LNCAP (cell line): ENCODE measurements at regions not wholly inside any gene's neighbourhood (a gene's known extent, or its start where the extent isn't known, plus 50 kb on each side); places are given as distances from the start of the nearest gene placed in this dataset.

ENCODE experiments used
- TF ChIP-seq, protein P1 (sequence below): fragments of 450-650 bp; IDR thresholded peaks from 2 replicates; pipeline ENCODE4 v1.5.1; 2017; ENCODE audit warnings: mild to moderate bottlenecking

DNA sequence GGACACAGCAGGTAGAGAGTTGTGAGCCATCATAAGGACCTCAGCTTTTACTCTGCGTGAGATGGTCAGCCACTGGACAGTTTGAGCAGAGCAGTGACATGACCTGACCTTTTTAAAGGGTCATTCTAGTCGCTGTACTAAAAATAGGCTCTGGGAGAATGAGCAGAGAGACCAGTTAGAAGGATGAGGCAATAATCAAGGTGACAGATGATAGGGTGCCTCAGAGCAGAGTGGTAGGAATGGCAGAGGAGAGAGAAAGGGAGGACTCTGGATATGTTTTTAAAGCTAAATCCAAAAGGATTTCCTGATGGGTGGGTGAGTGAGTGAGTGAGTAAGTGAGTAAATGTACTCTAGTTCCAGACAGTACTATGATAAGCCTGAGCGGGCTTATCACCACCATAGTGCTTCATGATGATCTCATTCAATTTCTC is 83.6 kb upstream of the ARHGAP5 start:
- TF ChIP-seq, protein P1, sequence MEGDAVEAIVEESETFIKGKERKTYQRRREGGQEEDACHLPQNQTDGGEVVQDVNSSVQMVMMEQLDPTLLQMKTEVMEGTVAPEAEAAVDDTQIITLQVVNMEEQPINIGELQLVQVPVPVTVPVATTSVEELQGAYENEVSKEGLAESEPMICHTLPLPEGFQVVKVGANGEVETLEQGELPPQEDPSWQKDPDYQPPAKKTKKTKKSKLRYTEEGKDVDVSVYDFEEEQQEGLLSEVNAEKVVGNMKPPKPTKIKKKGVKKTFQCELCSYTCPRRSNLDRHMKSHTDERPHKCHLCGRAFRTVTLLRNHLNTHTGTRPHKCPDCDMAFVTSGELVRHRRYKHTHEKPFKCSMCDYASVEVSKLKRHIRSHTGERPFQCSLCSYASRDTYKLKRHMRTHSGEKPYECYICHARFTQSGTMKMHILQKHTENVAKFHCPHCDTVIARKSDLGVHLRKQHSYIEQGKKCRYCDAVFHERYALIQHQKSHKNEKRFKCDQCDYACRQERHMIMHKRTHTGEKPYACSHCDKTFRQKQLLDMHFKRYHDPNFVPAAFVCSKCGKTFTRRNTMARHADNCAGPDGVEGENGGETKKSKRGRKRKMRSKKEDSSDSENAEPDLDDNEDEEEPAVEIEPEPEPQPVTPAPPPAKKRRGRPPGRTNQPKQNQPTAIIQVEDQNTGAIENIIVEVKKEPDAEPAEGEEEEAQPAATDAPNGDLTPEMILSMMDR = no peak

DNA sequence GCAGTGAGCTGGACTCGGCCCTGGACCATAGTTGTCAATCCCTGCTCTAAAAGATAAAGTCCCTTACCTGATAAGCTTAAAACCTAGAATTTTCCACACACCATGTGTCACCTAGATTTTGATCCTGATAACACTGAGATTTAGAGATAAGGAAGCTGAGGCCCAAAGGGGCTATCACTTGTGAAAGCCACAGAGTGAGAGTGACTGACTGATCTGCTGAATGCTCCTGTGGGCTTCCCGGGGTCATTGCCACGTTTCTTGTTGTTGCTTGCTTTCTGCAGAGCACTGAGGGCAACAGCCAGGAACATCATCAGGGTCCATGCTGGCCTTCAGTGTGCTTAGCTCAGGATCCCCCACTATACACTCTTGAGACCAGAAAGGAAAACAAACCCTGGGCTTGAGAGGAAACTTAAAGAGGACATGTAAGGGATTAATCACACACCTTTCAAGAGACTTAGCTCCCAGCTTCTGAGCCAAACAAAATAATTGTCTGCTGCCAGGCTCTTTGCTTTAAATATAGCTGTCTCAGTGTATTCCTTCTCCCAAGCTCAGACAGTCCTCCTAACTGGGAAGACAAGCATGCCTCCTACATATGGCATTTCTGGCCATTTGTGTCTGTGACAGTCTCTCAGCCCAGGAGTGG is 82.6 kb upstream of the ARHGAP5 start:
- TF ChIP-seq, protein P1 = no peak

DNA sequence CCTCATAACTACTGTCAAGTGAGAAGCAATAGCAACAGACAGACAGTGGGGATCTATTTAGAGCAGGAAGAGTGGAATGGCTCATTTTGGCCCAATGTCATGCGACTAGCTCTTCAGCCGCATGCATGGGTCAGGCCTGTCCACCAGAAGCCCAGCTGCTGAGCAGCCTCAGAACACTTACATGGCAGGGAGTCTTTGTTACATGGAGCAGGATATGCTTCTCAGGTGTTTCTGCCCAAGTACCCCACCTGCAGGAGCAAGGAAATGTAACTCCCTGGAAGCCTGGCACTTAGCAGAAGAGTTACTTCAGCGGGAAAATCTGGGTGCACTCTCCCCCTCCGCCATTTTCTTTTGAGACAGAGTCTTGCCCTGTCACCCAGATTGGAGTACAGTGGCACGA is 73.5 kb upstream of the ARHGAP5 start:
- TF ChIP-seq, protein P1 = no peak

DNA sequence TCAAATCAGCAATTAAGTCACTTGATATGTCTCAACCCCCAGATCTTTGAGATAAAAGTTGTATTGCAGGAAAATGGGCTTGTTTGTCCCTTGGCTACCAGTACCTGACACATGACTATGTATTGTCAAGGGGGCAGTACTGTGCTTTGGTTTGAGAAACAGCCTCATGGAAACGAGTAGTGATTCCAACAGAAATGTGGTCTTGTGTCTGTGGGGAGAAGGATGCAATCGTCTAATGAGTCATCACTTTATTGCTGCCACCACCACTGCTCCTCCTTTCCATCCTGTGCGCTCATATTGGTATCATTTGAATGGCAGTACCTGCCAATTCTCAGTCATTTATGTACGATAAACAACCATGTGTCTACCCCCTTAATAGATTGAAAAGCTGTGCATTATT is 72.8 kb upstream of the ARHGAP5 start:
- TF ChIP-seq, protein P1 = no peak

DNA sequence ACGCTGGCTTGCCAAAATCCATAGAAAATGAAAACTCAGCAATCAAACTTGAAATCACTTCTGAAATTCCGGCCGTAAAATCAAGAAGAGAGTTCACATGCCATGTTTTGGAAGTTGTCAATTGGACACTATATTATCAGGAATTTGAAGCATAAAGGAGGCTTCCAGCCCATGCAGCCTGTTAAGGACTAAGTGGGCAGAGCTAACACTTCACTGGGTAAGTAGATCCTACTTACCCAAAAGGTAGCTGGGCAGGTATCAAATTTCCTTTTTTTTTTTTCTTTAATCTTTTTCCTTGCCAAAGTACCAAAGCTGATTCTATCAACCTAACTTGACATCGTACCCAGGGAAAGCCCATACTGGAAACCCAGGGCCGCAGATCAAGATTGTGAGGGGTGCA is 71.5 kb upstream of the ARHGAP5 start:
- TF ChIP-seq, protein P1 = no peak

DNA sequence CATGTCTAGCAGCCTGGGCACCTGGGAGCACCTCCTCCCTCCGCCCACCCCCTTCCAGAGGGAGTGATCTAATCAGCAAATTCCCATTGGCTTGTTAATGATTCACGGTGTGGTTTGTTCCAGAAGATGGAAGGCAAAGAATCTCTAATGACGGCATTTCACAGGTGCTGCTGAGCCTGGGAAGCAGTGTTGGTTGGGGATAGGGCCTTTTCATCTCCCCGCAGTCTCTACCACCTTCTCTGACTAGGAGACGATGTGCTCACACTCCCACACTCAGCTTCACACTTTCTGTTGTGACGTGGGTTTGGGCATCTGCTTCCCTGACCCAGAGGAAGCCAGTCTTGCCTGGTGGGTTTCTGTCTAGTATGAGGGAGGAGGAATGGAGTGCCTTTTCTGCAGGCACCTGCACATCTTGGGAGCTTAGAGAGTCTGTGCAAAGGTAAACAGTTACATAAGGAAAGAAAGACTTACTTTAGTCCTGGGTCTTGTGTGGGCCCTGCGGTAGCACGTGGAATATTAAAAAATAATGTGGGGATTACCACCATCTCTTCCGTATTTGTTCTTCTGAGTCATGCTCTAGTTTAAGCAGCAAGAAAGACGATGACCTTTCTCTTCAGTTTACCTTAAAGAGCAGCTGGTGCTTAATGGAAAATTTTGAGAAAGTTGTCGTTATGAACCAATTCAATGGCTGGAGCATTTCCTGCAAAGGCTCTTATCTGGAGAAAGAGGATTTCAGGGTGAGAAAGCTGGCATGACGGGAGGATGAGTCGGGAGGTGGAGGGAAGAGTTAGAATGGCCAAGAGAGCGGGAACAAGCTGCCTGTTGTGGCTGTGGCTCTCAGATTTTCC is 70.6 kb upstream of the ARHGAP5 start:
- TF ChIP-seq, protein P1 = no peak

DNA sequence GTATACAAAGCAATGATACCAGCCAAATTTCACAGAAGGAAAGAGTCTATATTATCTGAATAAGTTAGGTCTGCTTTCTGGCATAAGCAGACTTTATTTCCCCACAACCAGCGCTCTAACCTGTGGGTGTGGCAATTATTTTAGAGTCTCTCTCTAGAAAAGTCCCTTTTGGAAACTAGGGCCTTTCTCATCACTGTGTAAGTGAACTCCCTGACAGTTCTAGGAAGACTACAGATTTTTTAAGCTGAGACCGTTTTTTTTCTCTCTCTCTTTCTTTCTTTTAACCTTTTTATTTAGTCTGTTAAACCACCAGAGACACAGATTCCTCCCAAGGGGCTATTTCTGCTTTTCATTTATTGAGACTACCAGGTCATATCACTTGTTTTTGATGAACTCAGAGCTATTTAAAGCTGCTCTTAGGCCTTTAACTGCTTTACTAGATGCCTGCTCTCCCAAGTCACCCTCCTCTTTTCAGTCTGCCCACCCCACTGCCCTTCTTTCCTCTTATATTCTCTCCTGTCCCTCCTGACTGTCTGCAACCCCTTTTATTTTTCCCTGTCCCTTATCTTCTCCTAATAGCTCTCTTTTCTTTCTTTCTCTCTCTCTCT is 69.2 kb upstream of the ARHGAP5 start:
- TF ChIP-seq, protein P1 = no peak
